COLO668 (cell line): ENCODE measurements at regions not wholly inside any gene's neighbourhood (a gene's known extent, or its start where the extent isn't known, plus 50 kb on each side); places are given as distances from the start of the nearest gene placed in this dataset.

Experiments used
- DNase-seq: peaks from one replicate; lab custom pipeline; 2025; ENCODE audit not compliant: unreplicated experiment; lab: John Stamatoyannopoulos, UW

DNA sequence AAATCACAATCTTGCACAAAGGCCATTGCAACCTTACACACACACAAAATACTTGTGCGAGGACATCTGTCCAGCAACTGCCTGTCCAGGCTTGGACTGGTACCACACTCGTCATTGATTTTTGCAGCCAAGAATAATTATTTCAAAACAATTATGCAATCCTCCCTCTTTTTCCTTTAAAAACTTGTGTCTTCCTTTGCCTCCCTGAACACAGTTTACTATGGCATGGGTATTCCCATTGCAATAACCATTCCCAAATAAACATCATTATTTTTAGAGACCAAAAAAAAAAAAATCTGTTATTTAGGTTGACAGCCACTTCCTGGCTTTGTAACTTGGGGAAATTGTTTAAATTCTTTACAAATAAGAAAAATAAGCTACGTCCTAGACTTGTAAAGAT lies 54.0 kb downstream of the C11orf91 start:
- no peak for DNase-seq

DNA sequence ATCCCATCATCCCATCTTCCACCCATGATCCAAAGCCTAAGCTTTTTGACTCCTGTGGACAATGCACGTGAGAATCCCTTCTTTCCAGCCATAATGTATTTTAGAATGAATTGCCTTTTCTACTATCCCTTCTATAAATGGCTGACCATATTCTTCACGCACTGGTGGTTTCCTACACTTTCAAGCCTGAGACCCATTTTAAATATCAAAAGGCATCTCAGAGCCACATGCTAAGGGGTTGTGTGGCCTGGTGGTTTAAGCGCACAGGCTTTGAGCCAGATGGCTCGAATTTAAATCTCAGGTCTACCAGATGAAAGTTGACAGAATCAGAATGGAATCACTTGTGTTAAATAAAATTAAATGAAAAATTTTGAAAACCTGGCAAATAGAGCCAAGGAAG lies 54.5 kb downstream of the C11orf91 start:
- no peak for DNase-seq

DNA sequence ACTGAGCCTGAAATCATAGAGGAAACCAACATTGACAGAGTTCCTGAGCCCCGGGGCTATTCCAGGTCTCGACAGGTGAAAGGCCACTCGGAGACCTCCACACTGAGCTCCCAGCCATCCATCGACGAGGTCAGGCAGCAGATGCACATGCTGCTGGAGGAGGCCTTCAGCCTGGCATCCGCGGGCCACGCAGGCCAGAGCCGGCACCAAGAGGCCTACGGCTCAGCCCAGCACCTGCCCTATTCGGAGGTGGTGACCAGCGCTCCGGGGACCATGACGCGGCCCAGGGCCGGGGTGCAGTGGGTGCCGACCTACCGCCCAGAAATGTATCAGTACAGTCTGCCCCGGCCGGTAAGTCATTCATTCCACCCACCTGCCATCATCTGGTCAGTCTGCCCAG lies 54.9 kb downstream of the C11orf91 start:
- peak; percentile 73 for DNase-seq

DNA sequence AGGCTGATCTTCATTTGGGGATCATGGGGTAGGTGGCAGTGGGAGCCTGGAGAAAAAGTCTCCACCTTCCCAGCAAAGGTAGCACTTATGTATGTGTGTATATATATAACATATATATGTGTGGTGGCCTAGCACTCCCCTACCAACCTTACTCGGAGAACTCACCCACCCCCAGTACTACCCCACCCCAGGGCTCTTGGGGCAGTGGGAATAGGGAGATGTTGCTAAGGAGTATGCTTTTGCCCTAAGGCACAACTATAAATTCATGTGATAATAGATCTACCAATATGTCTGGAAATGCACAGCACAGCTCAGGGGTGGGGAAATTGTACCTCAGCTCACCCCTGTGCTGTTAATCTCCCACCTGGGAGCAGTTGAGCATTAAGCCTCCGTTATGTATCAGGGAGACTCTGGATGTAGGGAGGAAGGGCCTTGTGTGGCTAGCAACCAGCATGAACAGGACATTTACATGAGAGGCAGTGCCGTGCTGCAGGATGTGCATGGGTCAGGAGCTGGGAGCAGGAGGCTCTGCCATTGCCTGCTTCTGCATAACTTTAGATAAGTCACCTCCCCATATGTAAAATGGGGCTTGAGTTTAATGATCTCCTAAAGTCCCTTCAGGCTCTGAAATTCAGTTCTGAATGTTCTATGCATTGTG lies 57.3 kb downstream of the C11orf91 start:
- no peak for DNase-seq

DNA sequence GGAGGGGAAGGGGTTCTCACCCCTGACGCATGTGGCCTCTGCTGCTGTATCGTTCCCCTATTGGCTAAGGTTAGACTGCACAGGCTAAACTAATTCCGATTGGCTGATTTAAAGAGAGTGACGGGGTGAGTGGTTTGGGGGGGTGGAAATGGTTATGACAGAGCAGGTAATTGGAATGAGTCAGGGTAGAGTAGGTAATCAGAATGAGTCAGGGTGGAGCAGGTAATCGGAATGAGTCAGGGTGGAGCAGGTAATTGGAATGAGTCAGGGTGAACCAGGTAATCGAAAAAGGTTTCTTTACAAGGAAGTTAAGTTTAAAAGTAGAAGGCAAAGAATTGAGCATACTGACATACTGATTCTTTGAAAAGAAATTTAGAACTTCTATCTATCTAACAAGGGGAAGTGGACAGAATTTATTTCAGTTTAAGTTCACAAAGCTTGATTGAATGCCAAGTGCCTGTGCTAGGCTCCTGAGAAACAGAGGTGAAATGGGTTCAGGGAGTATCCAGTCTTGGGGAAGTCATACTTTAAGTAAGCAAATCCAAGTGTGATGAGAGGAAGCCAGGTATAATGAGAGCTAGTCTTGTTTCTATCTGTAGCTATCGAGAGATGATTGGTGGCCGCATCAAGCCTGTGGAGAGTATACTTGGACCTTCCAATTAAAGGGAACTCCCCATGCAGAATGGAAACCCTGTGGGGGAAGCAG lies 58.0 kb downstream of the C11orf91 start:
- no peak for DNase-seq

DNA sequence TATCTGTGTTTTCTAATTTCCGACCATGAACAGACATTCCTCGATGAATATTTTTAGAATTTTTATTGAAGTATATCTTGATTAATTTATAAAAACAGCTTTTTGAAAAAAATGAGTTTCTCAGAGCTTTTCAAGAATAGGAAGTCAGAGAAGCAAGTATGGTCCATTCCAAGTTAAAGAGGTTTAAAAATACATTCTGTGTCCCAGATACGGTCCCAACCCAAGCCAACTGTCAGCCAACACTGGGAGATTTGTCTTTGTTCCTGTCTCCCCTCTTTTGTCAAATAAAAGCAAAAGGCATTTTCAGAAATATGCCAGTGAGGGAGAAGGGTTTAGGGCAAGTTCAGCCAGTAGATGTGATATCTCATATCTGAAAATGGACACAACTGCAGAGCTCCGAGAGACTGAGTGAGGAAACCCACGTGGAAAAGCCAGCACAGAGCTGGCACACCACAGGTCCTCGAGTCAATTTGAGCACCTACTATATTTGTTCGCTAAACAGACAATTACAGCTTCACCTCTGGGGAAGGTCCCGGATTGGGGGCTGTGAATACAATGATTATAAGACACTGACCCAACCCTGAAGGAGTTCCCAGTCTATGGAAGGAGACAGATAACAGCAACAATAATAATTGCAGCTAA lies 59.8 kb downstream of the C11orf91 start:
- DNase-seq: no peak

DNA sequence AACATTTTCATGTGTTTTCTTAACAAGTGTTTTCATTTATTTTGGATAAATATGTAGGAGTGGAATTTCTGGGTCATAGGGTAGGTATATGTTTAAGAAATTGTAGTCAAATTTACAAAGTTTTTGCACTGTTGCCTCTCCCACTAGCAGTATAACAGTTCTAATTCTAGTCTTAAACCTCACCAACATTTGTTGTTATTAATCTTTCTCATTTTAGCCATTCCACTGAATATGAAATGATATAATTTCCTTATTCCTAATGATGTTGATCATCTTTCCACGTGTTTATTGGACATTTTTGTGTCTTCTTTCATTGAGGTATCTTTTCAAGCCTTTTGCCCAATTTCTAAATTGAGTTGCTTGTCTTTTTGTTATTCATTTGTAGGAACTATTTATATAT lies 62.0 kb downstream of the C11orf91 start:
- no peak for DNase-seq

DNA sequence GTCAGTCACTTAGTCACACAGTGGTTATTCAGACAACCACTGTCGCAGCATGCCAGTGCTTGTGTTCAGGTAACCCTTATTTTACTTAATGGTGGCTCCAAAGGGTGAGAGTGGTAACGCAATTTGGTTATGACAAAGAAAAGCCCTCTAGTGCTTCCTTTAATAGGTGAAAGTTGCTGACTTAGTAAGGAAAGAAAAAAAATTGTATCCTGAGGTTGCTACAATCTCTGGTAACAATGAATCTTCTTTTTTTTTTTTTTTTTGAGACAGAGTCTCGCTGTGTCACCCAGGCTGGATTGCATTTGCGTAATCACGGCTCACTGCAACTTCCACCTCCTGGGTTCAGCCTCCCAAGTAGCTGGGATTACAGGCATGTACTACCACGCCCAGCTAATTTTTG lies 64.5 kb downstream of the C11orf91 start:
- DNase-seq: no peak

DNA sequence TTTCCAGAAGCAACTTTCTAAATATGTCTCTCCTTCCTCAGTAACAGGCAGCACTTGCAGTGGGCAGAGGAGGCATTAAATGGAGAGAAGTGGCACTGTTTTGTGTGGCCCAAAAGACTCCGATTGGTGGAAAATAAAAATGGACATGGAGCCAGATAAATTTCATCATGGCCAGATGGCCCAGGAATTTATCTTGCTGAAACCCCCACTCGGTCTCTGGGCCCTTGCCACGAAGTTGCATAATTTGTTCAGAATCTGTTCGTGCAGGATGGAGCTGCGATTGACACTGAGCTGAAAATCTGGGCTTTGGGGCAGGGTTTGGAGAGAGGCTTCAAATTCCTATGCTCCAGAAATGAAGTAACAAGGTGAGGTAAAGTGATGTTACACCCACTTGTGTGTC lies 65.5 kb downstream of the C11orf91 start:
- DNase-seq: no peak

DNA sequence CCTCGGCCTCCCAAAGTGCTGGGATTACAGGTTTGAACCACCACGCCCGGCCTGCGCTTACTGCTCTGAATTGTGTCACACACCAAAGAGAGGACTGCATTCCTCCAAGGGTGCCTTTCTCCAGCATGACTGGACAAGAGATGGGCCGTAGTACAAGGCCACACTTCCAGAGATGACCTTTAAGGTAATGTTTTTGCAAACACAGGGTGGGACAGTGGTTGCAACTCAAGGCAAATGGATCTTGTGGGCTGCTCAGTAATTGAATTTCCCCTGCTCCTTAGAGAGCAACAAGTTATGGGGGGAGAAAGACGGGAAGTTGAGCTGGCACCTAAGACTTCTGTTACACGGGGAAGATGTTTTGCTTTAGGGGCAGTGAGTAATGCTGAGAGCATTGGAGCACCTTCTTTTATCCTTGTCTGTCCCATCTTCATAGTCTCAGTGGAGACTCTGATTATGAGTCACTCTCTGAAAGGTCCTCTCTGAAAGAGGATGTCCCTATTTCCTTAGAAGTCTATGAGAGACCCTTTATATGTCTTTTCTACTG lies 66.3 kb downstream of the C11orf91 start:
- DNase-seq: no peak

DNA sequence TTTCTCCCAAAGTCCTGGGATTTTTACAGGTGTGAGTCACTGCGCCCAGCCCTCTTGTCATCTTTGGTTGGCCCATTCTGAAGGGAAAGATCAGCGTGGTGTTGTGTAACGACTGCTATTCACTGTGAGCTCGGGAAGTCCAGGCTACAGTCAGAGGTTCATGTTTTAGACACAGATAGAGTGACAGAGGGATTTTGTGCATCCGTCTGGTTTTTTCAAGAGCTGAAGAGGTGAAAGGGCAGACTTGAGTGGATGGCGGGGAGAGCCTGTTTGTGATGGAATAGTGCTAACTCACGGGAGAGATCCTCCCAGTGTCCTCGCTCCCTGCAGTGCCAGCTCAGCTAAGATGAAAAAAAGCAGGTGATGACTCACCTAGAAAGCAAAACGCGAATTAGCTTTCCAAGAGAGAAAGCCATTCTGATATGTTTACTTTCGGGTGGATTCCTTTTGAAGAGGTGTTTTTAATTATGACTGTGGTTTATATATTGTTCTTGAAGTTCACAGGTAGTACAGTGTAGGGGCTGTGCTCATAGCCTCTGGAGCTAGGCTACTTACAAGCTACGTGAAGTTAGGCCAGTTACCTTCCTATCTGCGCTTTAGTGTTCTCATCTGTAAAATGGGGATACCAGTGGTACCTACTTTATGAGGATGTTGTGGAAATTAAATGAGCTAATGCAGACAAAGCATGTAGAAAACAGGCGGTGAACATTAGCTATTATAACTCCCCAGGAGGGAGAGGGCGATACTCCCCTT lies 67.2 kb downstream of the C11orf91 start:
- peak; percentile 82 for DNase-seq

DNA sequence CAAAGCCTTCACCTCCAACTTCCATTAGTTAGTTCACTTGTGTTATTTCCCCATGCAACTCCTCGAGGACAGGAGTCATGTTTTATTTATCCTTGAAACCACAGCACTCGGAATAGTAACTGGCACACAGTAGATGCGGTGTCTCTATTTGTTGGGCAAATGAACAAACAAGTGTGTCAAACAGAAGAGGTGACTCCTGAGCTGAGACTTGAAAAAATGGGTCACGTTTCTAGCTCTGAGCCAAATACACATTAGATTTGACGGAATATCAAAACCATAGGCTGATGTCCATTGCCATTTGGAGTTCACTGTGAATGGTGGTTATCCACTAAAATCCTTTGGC lies 68.9 kb downstream of the C11orf91 start:
- no peak for DNase-seq

DNA sequence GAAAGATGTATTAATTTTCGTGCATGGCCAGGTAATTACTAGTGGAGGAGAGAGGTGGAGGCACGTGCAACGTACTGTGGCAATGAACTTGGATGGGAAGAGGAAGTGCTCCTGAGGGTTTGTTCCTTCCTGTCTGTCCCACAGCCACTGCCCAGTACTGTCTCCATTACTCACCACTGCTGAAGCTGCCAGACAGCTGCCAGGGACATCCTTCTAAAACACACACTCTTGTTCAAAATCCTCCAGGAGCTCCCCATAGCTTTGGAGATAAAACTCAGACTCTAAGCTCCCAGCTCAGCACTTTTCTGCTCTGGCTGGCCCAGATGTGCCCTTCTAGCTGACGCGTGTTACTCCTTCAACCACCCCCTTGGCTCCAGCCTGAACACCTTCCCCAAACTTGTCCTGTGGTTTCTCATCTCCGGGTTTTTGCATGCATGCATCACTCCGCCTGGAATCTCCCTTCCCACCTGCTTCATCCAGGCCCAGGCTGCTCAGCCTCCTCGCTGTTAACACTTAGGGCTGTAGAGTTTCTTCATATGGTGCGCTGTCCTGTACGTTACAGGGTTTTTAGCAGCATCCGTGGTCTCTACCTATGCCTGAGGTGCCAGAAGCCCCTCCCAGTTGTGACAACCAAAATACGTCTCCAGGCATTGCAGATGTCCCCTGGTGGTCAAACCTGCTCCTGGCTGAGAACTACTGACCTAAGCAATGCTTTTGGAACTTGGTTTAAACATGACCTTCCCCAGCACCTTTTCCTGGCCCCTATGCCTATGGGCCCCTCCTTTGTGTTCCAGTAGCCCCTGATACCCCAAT lies 69.5 kb downstream of the C11orf91 start:
- no peak for DNase-seq

DNA sequence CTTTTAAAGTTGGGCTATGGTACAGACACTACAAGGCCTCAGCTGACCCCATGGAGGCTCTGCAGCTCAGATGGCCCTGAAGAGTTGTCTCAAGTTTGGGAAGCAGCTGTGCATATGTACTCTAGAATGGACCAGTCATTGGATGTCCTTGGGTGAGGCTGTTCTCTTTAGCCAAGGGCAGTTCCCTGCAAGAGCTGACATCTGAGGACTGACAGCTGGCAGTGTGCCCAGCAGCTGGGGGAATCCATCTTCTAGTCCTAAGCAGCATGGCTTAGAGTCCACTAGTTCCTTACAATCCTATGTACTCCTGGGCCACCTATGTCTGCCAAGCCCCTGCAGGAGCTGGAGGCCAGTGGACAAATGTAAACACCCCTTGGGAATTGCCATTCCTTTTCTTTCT lies 76.5 kb downstream of the C11orf91 start:
- DNase-seq: peak; percentile 48

DNA sequence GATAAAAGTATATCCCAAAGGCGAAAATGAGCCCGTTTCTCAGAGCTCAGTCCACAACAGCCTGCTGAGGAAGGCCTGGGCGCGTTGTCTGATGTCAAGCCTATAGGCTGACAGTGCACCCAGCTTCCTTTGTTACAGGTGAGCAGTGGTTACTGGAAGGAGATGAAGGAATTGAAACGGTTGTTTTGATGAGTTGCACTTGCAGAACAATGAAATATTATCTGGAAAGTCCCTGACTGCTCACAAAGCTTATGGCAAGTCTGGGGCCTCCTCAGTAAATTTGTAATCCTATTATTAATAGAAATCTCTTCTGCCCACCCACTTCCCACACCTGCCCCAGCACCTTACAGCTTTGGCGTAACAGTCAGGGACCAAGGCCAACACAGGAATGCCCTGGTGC lies 77.8 kb downstream of the C11orf91 start:
- no peak for DNase-seq

DNA sequence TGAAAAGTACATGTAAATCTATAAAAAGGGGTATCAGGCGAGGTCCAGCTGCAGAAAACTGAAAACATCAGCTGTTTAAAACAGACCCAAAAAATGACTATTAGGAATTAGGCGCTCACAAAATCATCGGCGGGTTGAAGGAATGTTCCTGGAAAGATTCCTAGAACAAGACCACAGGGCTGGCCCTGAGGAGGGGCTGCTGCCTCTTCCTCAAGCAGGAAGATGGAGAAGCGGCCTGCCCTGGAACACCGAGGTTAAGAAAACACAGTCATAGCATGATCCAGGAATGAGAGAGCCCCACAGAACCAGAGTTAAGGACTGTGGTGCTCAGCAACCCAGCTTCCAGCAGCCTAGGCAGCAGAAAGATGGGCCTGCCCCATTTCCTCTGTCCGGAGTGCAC lies 78.4 kb downstream of the C11orf91 start:
- no peak for DNase-seq

DNA sequence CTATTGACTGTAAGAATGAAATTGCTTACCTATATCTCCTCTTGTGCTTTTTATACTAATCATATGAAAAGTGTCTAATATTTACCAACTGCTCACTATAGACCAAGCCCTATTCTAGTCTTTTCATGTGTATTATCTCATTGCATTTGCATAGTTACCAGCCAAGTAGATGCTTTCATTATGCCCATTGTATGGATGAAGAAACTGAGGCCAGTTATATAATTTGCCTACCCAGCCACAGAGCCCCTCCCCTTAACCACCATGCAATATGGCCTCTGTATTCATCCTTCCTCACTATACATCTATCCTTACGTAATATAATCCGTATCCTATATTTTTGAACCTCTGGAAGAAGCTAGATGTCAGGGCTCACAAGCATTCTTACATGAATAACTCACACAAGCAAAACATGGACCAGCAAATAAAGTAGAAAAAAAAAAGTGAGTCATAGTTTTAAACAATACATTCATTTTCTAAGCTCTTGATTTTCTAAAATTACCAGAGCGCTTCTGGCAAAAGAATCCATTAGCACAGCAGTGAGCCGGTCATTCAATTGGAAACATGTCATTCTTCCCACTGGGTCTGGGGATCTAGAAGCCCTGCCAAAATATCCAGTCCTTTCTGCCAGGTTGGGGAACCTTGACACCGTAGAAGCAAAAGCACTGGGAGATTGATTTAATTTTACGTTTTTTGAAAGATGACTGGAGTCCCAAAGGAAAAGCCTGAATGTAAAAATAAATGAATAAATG lies 80.0 kb downstream of the C11orf91 start:
- no peak for DNase-seq

DNA sequence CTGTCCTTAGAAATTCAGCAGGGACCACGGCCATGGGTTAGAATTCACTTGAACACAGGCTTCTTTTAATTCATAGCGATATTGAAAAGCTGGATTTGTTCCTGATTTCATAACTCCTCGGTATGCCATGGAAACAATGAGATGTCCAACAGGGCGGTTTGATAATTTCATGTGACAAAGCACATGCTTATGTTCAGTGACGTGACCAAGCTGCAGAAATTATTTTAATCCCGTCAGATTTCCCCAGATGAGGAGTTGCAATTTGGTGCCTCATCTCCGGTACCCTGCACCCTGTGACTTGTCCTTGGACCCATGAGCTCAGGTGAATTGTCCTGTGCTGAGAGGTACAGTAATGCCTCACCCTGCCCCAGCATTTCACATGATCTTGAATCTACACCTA lies 81.7 kb downstream of the C11orf91 start:
- DNase-seq: no peak

DNA sequence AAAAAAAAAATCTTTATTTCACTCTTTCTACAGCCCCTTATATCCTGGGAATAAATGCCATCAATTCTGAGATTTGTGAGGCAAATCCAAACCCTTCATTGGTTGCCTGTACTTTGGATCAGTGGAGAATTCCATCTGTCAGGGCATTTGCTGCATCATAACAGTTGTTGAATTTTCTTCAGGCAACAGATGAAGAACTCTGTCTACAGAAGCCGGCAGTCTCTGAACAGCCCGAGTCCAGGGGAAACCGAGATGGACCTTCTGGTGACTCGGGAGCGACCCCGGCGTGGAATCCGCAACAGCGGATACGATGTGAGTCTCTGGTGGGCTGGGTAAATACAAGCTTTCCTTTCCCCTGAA lies 82.3 kb downstream of the C11orf91 start:
- DNase-seq: no peak

DNA sequence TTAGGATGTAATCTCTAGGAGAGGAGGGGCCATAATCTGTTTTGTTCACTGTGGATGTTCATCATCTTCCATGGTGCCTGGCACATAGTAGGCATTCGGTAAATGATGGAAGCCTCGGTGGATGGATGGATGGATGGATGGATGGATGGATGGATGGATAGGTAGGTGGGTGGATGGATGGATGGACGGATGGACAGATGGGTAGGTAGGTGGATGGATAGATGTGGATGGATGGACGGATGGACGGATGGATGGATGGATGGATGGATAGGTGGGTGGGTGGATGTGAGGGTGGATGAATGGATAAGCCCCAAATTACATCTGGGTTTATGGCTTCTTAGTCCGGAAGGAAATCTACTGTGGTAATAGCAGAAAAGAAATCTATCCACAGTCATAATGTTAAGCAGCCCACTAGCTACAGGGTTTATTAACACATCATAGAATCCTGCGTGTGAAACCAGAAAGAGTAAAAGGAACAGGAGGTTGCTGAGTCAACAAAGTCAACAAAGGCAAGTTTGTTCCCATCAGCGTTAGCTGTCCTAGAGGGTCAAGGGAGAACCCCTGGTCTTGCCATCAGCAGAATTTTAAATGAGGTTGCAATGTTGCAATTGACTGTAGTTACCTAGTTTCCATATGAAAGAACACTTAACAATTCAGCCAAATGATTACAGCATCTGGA lies 82.8 kb downstream of the C11orf91 start:
- no peak for DNase-seq
